ENCODE measurements at regions not wholly inside any gene's neighbourhood (a gene's known extent, or its start where the extent isn't known, plus 50 kb on each side); places are given as distances from the start of the nearest gene placed in this dataset.
A peak's percentile ranks its signal among the peaks of the same experiment; 100 is the strongest.

DNA sequence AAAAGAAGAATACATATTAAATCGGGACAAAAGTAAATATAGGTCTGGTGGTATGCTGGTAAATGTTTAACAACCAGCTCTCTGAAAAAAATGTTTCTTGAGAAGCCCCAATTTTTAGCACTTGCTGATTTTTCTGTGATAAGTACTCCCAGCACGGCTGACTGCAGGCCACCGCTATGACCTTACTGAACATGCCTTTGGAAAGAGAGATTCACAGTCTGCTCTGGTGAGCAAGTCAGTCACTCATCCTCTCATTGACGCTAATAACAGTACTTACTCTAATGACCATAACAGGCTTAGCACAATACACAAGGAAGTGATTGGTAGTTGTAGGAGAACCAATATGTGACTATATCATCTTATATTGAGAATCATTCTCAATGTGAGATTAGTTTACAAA is 98.9 kb upstream of the BLTP1 start:
- Histone ChIP-seq H3K4me1 (ENCODE audit: insufficient read depth, low read length, poor library complexity, severe bottlenecking) (peaks cover 15% of the 10 kb centered on the region), H3K27me3 (replicated peaks; ENCODE audit: insufficient read depth, low read depth, low read length, poor library complexity) (no peaks in the 10 kb centered on the region), H3K4me3 (ENCODE audit: low read depth, low read length, poor library complexity, severe bottlenecking) (no peak overlapping the region), H3K27ac (ENCODE audit: low read depth, low read length, poor library complexity, severe bottlenecking) (no peak overlapping the region), H3K36me3 (ENCODE audit: insufficient read depth, low read length, poor library complexity, severe bottlenecking) (no peaks in the 10 kb centered on the region), H3K9me3 (ENCODE audit: low read depth, low read length, poor library complexity, severe bottlenecking) (no peaks in the 10 kb centered on the region)
- DNase-seq (ENCODE audit: low spot score) = no peak
- ChIA-PET CTCF (no interaction called here), POLR2A (ENCODE audit: low non-redundant PET) (no interaction called here)
- TF ChIP-seq, protein P1, sequence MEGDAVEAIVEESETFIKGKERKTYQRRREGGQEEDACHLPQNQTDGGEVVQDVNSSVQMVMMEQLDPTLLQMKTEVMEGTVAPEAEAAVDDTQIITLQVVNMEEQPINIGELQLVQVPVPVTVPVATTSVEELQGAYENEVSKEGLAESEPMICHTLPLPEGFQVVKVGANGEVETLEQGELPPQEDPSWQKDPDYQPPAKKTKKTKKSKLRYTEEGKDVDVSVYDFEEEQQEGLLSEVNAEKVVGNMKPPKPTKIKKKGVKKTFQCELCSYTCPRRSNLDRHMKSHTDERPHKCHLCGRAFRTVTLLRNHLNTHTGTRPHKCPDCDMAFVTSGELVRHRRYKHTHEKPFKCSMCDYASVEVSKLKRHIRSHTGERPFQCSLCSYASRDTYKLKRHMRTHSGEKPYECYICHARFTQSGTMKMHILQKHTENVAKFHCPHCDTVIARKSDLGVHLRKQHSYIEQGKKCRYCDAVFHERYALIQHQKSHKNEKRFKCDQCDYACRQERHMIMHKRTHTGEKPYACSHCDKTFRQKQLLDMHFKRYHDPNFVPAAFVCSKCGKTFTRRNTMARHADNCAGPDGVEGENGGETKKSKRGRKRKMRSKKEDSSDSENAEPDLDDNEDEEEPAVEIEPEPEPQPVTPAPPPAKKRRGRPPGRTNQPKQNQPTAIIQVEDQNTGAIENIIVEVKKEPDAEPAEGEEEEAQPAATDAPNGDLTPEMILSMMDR (conservative IDR thresholded peaks at IDR 0.05; ENCODE audit: low read depth, low read length) = no peak
- TF ChIP-seq EZH2 (IDR thresholded peaks at IDR 0.05; ENCODE audit: borderline replicate concordance, low read depth, low read length, poor library complexity, severe bottlenecking) = no peak
- intact Hi-C loops (cut with micrococcal nuclease; ENCODE audit: unreplicated experiment) = no loop called here
- BruUV-seq (replicated peaks) = no TSS peak

DNA sequence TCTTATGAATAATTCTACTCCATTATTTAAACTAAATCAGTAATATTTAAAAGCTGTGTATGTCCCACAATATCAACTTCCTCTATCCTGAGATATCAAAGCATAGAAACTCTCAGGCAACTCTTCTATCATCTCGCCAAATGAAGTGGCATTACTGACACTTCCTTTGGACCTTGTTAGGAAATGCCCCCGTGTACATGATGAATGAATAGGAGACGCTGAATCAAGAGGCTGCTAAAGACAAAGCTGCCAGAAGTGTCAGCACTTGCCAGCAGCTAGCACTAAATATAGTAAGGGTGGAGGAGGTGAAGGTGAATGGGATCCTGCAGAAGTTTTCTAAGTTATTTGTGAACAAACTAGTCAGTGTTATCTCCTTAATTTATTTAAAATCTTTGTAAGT is 99.5 kb upstream of the BLTP1 start:
- Histone ChIP-seq H3K27ac (ENCODE audit: low read depth, low read length, poor library complexity, severe bottlenecking) (no peak overlapping the region), H3K4me3 (ENCODE audit: low read depth, low read length, poor library complexity, severe bottlenecking) (no peak overlapping the region), H3K27me3 (replicated peaks; ENCODE audit: insufficient read depth, low read depth, low read length, poor library complexity) (no peaks in the 10 kb centered on the region), H3K36me3 (ENCODE audit: insufficient read depth, low read length, poor library complexity, severe bottlenecking) (no peaks in the 10 kb centered on the region), H3K9me3 (ENCODE audit: low read depth, low read length, poor library complexity, severe bottlenecking) (no peaks in the 10 kb centered on the region), H3K4me1 (ENCODE audit: insufficient read depth, low read length, poor library complexity, severe bottlenecking) (peaks cover 16% of the 10 kb centered on the region)
- no TSS peak for BruUV-seq (replicated peaks)
- POLR2A ChIA-PET (ENCODE audit: low non-redundant PET) = no interaction called here
- intact Hi-C loops (cut with micrococcal nuclease; ENCODE audit: unreplicated experiment) = no loop called here
- TF ChIP-seq, protein P1 (conservative IDR thresholded peaks at IDR 0.05; ENCODE audit: low read depth, low read length) = no peak
- no peak for TF ChIP-seq EZH2 (IDR thresholded peaks at IDR 0.05; ENCODE audit: borderline replicate concordance, low read depth, low read length, poor library complexity, severe bottlenecking)
- DNase-seq (ENCODE audit: low spot score) = no peak
- CTCF ChIA-PET = no interaction called here

DNA sequence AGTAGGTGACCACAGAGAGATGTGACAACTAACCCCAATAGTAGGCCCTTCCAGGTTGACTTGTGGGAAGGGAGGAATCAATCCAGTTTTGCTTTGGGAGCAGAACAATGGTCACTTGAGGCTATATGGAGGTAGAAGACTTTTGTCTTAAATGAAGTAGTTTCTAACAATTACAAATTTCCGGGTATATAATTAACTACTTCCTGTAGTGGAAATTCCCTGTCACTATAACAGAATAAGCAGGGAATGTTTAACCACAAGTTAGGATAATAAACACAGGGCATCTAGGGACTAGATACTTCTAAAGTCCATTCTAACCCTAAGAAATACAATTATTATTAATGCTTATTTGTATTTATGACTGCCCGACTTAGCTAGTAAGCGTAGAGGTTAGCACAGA is 99.0 kb upstream of the TRPC3 start:
- H3K36me3 ChIP-seq (ENCODE audit: insufficient read depth, low read length, poor library complexity, severe bottlenecking) = no peaks in the 10 kb centered on the region
- TF ChIP-seq EZH2 (IDR thresholded peaks at IDR 0.05; ENCODE audit: borderline replicate concordance, low read depth, low read length, poor library complexity, severe bottlenecking) = no peak
- TF ChIP-seq, protein P1 (conservative IDR thresholded peaks at IDR 0.05; ENCODE audit: low read depth, low read length) = no peak
- intact Hi-C loops (cut with micrococcal nuclease; ENCODE audit: unreplicated experiment) = no loop called here
- H3K9me3 ChIP-seq (ENCODE audit: low read depth, low read length, poor library complexity, severe bottlenecking) = no peaks in the 10 kb centered on the region
- CTCF ChIA-PET = no interaction called here
- H3K27me3 ChIP-seq (replicated peaks; ENCODE audit: insufficient read depth, low read depth, low read length, poor library complexity) = no peaks in the 10 kb centered on the region
- peaks cover 25% of the 10 kb centered on the region for H3K4me1 ChIP-seq (ENCODE audit: insufficient read depth, low read length, poor library complexity, severe bottlenecking)
- no peak overlapping the region for H3K4me3 ChIP-seq (ENCODE audit: low read depth, low read length, poor library complexity, severe bottlenecking)
- peak; percentile 41 for DNase-seq (ENCODE audit: low spot score)
- POLR2A ChIA-PET (ENCODE audit: low non-redundant PET) = no interaction called here
- H3K27ac ChIP-seq (ENCODE audit: low read depth, low read length, poor library complexity, severe bottlenecking) = no peak overlapping the region
- BruUV-seq (replicated peaks) = no TSS peak
